ENCODE measurements at regions not wholly inside any gene's neighbourhood (a gene's known extent, or its start where the extent isn't known, plus 50 kb on each side); places are given as distances from the start of the nearest gene placed in this dataset.

DNA sequence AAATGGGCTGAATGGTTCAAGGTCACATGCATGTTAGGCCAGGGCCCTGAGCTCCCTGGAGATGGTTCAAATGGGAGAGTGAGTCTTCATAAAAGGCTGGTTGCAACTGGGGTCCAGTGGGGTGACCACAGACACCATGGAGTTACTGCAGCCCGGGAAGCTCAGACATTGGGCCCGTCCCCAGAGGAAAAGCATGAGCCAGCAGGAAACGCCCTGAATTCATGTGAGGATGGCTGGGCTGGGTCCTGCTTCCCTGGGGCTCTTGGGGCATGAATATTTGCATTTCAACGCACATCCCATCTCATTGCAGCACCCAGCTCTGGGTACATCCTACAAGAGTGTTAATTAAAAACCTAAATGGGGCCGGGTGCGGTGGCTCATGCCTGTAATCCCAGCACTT lies 549.0 kb downstream of the TCERG1L start:
- TF ChIP-seq, protein P1, sequence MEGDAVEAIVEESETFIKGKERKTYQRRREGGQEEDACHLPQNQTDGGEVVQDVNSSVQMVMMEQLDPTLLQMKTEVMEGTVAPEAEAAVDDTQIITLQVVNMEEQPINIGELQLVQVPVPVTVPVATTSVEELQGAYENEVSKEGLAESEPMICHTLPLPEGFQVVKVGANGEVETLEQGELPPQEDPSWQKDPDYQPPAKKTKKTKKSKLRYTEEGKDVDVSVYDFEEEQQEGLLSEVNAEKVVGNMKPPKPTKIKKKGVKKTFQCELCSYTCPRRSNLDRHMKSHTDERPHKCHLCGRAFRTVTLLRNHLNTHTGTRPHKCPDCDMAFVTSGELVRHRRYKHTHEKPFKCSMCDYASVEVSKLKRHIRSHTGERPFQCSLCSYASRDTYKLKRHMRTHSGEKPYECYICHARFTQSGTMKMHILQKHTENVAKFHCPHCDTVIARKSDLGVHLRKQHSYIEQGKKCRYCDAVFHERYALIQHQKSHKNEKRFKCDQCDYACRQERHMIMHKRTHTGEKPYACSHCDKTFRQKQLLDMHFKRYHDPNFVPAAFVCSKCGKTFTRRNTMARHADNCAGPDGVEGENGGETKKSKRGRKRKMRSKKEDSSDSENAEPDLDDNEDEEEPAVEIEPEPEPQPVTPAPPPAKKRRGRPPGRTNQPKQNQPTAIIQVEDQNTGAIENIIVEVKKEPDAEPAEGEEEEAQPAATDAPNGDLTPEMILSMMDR (IDR thresholded peaks at IDR 0.05) = no peak
- Histone ChIP-seq H3K27ac (no peak overlapping the region), H3K9me3 (no peaks in the 10 kb centered on the region), H3K4me1 (no peaks in the 10 kb centered on the region), H3K36me3 (no peaks in the 10 kb centered on the region), H3K4me3 (no peak overlapping the region), H3K27me3 (no peaks in the 10 kb centered on the region)
- intact Hi-C loops (cut with DNase I) = no loop called here
- DNase-seq (ENCODE audit: low spot score in 2 of 2) = no peak

DNA sequence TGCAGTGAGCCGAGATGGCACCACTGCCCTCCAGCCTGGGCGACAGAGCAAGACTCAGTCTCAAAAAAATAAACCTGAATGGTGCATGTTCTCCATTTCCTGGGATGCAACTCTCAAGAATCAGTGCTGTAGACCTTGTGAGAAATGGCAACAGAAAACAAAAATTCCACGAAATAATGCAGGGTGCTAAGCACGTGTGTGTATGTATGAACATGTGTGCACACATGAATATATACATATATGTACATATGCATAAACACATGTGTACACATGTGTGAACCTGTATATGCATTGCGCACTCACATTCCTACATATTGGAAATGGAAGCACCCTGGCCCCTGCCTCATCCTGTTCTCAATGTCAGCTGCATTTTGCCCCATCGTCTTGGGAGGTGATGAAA lies 548.5 kb downstream of the TCERG1L start:
- H3K4me1 ChIP-seq = no peaks in the 10 kb centered on the region
- DNase-seq (ENCODE audit: low spot score in 2 of 2) = no peak
- H3K4me3 ChIP-seq = no peak overlapping the region
- H3K9me3 ChIP-seq = peaks cover 0 to 2% of the 10 kb centered on the region in 2 donors
- TF ChIP-seq, protein P1 (IDR thresholded peaks at IDR 0.05) = no peak
- no peak overlapping the region for H3K27ac ChIP-seq
- intact Hi-C loops (cut with DNase I) = no loop called here
- no peaks in the 10 kb centered on the region for H3K36me3 ChIP-seq
- no peaks in the 10 kb centered on the region for H3K27me3 ChIP-seq

DNA sequence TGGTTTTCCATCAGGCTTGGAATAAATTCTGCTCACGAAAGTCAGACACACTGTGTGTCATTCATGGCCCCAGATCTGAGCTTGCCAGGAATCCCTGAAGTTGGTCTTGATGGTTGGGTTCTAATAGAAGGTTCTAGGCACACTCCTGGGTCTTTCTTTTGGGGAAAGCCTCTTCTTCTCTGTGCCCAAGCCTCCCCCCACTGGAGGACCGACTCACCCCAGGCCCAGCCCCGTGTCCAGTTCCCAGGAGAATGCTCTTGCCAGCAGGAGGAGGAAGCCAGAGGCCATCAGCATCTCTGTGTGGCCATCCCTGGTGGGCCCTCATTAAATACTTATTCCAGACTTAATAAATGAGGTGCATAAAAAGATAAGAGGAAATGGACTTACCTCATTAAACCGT lies 548.0 kb downstream of the TCERG1L start:
- Histone ChIP-seq H3K4me1 (no peaks in the 10 kb centered on the region), H3K27ac (no peak overlapping the region), H3K27me3 (no peaks in the 10 kb centered on the region), H3K4me3 (no peak overlapping the region), H3K9me3 (peaks cover 0 to 2% of the 10 kb centered on the region in 2 donors), H3K36me3 (no peaks in the 10 kb centered on the region)
- intact Hi-C loops (cut with DNase I) = no loop called here
- TF ChIP-seq, protein P1 (IDR thresholded peaks at IDR 0.05) = no peak
- no peak for DNase-seq (ENCODE audit: low spot score in 2 of 2)

DNA sequence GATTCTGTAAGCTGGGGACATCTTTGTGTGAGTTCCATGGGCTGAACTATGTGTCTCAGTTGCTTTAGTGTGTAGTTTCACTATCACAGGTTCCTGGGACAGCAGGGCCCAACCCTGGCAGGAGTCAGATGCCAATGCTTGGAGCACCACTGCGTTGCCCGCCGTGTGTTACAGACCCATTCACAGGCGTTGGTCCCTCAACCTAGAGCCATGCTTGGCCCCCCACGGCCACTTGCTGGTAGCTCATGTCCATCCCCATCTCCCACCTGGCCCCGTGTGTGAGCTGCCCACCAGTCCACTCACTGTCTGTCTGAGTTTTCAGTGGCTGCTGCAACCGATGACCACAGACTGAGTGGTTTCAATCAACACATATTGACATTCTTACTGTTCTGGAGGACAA lies 546.9 kb downstream of the TCERG1L start:
- TF ChIP-seq, protein P1 (IDR thresholded peaks at IDR 0.05) = no peak
- peaks cover 0 to 2% of the 10 kb centered on the region in 2 donors for H3K9me3 ChIP-seq
- H3K27ac ChIP-seq = no peak overlapping the region
- H3K4me1 ChIP-seq = no peaks in the 10 kb centered on the region
- no peaks in the 10 kb centered on the region for H3K36me3 ChIP-seq
- no peak for DNase-seq (ENCODE audit: low spot score in 2 of 2)
- no peaks in the 10 kb centered on the region for H3K27me3 ChIP-seq
- intact Hi-C loops (cut with DNase I) = no loop called here
- no peak overlapping the region for H3K4me3 ChIP-seq

DNA sequence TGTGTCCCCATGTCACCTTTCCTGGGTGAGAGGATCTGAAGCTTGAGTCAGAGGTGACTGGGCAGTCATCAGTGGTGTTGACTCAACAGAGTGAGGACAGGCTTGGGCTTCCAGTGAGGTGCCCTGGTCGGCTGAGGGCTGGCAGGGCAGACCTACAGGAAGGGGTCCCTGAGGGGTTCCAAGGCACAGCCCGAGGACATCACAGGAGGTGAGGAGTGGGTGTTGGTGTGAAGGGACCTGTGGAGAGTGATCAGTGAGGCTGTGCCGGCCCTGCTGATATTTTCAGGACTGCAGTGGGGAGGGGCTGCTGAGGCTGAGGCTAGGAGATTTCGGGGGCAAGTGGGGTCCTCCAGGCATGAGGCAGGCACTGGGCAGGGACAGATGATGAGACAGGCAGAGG lies 545.5 kb downstream of the TCERG1L start:
- DNase-seq (ENCODE audit: low spot score in 2 of 2) = no peak
- peaks cover 0 to 2% of the 10 kb centered on the region in 2 donors for H3K9me3 ChIP-seq
- H3K27ac ChIP-seq = no peak overlapping the region
- TF ChIP-seq, protein P1 (IDR thresholded peaks at IDR 0.05) = no peak
- H3K27me3 ChIP-seq = no peaks in the 10 kb centered on the region
- intact Hi-C loops (cut with DNase I) = no loop called here
- H3K4me3 ChIP-seq = no peak overlapping the region
- no peaks in the 10 kb centered on the region for H3K36me3 ChIP-seq
- H3K4me1 ChIP-seq = no peaks in the 10 kb centered on the region

DNA sequence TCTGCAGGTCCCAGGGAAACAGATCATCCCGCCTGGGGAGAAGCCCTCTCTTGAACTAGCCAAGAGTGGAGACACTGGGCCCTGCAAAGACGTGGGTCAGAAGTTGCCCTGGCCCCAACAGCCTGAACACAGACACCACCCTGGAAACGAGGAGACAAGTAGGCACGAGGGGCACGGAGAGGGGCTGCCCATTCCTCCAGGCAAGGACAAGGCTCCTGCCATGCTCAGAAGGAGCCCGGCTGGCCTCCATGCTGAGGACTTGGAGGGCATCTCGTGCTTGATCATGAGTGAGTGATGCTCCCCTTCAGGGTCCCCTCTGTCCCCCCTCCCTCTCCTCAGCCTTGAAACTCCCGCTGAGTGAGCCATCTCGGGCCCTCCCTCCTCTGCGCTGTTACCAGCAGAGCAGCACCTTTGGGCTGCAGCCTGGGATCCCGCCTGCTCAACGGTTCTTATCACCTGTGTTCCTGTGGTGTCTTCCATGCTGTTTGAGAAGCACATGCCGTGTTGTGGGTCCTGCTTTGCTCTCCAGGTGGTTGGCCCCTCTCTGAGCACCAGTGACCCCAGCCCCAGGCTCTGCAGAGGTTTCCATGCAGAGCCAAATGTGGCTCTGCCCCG lies 544.3 kb downstream of the TCERG1L start:
- Histone ChIP-seq H3K27ac (no peak overlapping the region), H3K27me3 (no peaks in the 10 kb centered on the region), H3K9me3 (peaks cover 0 to 2% of the 10 kb centered on the region in 2 donors), H3K4me3 (no peak overlapping the region), H3K4me1 (no peaks in the 10 kb centered on the region), H3K36me3 (no peaks in the 10 kb centered on the region)
- no peak for DNase-seq (ENCODE audit: low spot score in 2 of 2)
- intact Hi-C loops (cut with DNase I) = no loop called here
- TF ChIP-seq, protein P1 (IDR thresholded peaks at IDR 0.05) = no peak

Data from ascending aorta (tissue), 2 donors.